Testis (tissue), 2 donors: ENCODE measurements at regions not wholly inside any gene's neighbourhood (a gene's known extent, or its start where the extent isn't known, plus 50 kb on each side); places are given as distances from the start of the nearest gene placed in this dataset.

Experiments used
- DNase-seq: peaks from one replicate; pipeline ENCODE4 v3.0.0-alpha.2; 2019
- H3K27ac ChIP-seq, 2 donors: fragments of 200-600 bp; sonication (generic); one replicate each; pipeline ENCODE4 v1.5.1; 2019
- H3K27me3 ChIP-seq: fragments of 200-600 bp; sonication (generic); one replicate; pipeline ENCODE4 v1.5.1; 2019
- H3K36me3 ChIP-seq: fragments of 200-600 bp; sonication (generic); one replicate; pipeline ENCODE4 v1.5.1; 2017; ENCODE audit warnings: low read depth; ENCODE audit errors: missing control alignments
- H3K4me1 ChIP-seq: fragments of 200-600 bp; sonication (generic); one replicate; pipeline ENCODE4 v1.5.1; 2019
- H3K4me3 ChIP-seq, 2 donors: fragments of 200-600 bp; sonication (generic); one replicate each; pipeline ENCODE4 v1.5.1; 2017 to 2019
- H3K9me3 ChIP-seq: fragments of 200-600 bp; sonication (generic); one replicate; pipeline ENCODE4 v1.5.1; 2017
- POLR2A ChIP-seq: fragments of 450-650 bp; IDR thresholded peaks from one replicate; pipeline ENCODE4 v1.6.1; 2017; ENCODE audit warnings: antibody characterized with exemption, mild to moderate bottlenecking, moderate library complexity
- WGBS, 2 donors: methylation state at CpG; one replicate each; pipeline ENCODE4 v1.1.5; 2018; 5-methylcytosine and 5-hydroxymethylcytosine counted together
- intact Hi-C: fragments of 100-400 bp; cut with DNase I; formaldehyde crosslinking; loops from one replicate; pipeline ENCODE4 v1.15.1; 2023; ENCODE audit warnings: low total_unique reads
- TF ChIP-seq, protein P1 (sequence below), 3 experiments: fragments of 450-650 bp in 2 of 3; fragments of 200-600 bp in 1 of 3; sonication (generic) in 1 of 3; IDR thresholded peaks; one replicate each; pipeline ENCODE4 v1.5.1; 2016 to 2019; ENCODE audit warnings: antibody characterized with exemption in 3 of 3, mild to moderate bottlenecking in 2 of 3, moderate library complexity in 1 of 3

GRCh38 chr4:126860308-126860707, 772.4 kb upstream of the INTU start:
- no peak for DNase-seq
- H3K9me3 ChIP-seq, result no peaks in the 10 kb centered on the region
- no peaks in the 10 kb centered on the region for H3K36me3 ChIP-seq
- no peak for TF ChIP-seq POLR2A
- TF ChIP-seq, protein P1, sequence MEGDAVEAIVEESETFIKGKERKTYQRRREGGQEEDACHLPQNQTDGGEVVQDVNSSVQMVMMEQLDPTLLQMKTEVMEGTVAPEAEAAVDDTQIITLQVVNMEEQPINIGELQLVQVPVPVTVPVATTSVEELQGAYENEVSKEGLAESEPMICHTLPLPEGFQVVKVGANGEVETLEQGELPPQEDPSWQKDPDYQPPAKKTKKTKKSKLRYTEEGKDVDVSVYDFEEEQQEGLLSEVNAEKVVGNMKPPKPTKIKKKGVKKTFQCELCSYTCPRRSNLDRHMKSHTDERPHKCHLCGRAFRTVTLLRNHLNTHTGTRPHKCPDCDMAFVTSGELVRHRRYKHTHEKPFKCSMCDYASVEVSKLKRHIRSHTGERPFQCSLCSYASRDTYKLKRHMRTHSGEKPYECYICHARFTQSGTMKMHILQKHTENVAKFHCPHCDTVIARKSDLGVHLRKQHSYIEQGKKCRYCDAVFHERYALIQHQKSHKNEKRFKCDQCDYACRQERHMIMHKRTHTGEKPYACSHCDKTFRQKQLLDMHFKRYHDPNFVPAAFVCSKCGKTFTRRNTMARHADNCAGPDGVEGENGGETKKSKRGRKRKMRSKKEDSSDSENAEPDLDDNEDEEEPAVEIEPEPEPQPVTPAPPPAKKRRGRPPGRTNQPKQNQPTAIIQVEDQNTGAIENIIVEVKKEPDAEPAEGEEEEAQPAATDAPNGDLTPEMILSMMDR (IDR thresholded peaks at IDR 0.05), result no peak
- 83 to 91% methylated on average over 1 of the region's 1 CpG for WGBS, 2 donors
- no peaks in the 10 kb centered on the region for H3K4me1 ChIP-seq
- H3K27ac ChIP-seq, result no peak overlapping the region
- intact Hi-C loops, result no loop called here
- H3K27me3 ChIP-seq, result no peaks in the 10 kb centered on the region
- H3K4me3 ChIP-seq, result no peak overlapping the region

DNA sequence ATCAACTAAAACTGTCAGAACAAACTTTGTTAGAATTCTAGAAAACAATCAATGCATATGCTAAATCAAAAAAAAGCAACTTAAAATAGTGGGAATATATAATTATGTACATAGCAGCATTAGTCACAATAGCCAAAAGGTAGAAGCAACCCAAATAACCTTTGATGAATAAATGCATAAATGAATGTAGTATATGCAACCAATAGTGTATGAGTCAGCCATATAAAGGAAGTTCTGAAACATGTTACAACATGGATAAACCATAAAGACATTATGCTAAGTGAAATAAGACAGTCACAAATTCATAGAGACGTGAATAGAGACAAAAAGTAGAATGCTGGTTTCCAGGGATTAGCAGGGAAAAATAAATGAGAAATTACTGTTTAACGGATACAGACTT, 762.8 kb upstream of the INTU start:
- 90 to 96% methylated on average over 2 of the region's 2 CpGs for WGBS, 2 donors
- Histone ChIP-seq H3K27me3 (no peaks in the 10 kb centered on the region), H3K4me1 (no peaks in the 10 kb centered on the region), H3K27ac (no peak overlapping the region), H3K36me3 (no peaks in the 10 kb centered on the region), H3K9me3 (no peaks in the 10 kb centered on the region), H3K4me3 (no peak overlapping the region)
- DNase-seq, result no peak
- TF ChIP-seq, protein P1 (IDR thresholded peaks at IDR 0.05), result no peak
- TF ChIP-seq POLR2A, result no peak
- intact Hi-C loops, result no loop called here

DNA sequence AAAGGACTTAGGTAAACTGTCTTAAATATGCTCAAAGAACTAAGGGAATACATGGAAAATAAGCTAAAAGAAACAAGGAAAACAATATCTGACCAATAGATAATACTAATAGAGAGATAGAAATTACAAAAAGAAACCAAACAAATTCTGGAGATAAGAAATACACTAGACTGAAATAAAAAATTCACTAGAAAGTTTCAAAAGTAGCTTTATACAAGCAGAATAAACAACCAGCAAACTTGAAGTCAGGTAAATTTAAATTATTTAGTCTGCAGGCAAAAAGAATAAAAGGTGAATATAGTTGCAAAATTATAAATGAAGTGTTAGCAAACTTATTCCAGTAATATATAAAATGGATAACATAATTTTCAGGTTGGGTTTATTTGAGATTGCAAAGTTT, 760.9 kb upstream of the INTU start:
- TF ChIP-seq, protein P1 (IDR thresholded peaks at IDR 0.05), result no peak
- no peak for TF ChIP-seq POLR2A
- DNase-seq, result no peak
- no peaks in the 10 kb centered on the region for H3K9me3 ChIP-seq
- no peak overlapping the region for H3K27ac ChIP-seq
- intact Hi-C loops, result no loop called here
- H3K36me3 ChIP-seq, result no peaks in the 10 kb centered on the region
- no peaks in the 10 kb centered on the region for H3K27me3 ChIP-seq
- no peak overlapping the region for H3K4me3 ChIP-seq
- H3K4me1 ChIP-seq, result no peaks in the 10 kb centered on the region

GRCh38 chr4:126874533-126874932, 758.2 kb upstream of the INTU start:
- no peak for DNase-seq
- Histone ChIP-seq H3K36me3 (no peaks in the 10 kb centered on the region), H3K27ac (no peak overlapping the region), H3K4me1 (no peaks in the 10 kb centered on the region), H3K9me3 (no peaks in the 10 kb centered on the region), H3K4me3 (no peak overlapping the region), H3K27me3 (no peaks in the 10 kb centered on the region)
- WGBS, 2 donors, result 94 to 100% methylated on average over 2 to 10 of the region's 19 CpGs
- intact Hi-C loops, result no loop called here
- TF ChIP-seq, protein P1 (IDR thresholded peaks at IDR 0.05), result no peak
- TF ChIP-seq POLR2A, result no peak

DNA sequence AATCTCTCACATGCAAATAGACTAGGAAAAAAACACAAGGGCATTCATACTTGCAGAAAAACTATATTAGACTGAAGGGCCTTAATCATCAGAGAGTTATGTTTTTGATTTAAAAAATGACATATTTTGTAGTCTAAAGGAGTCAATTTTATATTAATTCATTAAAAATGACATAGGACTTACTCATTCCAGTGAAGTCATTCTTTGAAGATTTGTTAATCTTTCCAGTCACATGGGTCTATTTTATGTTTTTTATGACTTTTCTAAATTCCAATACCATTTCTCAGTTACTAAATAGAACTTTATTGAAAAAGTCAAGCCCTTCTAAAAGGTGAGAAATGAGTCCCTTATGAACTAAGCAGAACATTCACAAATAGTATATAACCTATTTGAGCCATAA, 743.8 kb upstream of the INTU start:
- H3K27me3 ChIP-seq, result no peaks in the 10 kb centered on the region
- no peak for DNase-seq
- no peaks in the 10 kb centered on the region for H3K4me1 ChIP-seq
- no peak for TF ChIP-seq POLR2A
- TF ChIP-seq, protein P1 (IDR thresholded peaks at IDR 0.05), result no peak
- no peaks in the 10 kb centered on the region for H3K9me3 ChIP-seq
- intact Hi-C loops, result no loop called here
- no peak overlapping the region for H3K4me3 ChIP-seq
- no peaks in the 10 kb centered on the region for H3K36me3 ChIP-seq
- H3K27ac ChIP-seq, result no peak overlapping the region
